Uterus (tissue), 2 donors: ENCODE measurements at regions not wholly inside any gene's neighbourhood (a gene's known extent, or its start where the extent isn't known, plus 50 kb on each side); places are given as distances from the start of the nearest gene placed in this dataset.

Source experiments
- CTCF ChIP-seq, 4 experiments: fragments of 200-600 bp in 2 of 4; fragments of 450-650 bp in 2 of 4; sonication (generic) in 2 of 4; IDR thresholded peaks; one replicate each; pipeline ENCODE4 v1.5.1; 2016 to 2019; ENCODE audit warnings: antibody characterized with exemption in 4 of 4, mild to moderate bottlenecking in 2 of 4, moderate library complexity in 1 of 4
- POLR2A ChIP-seq, 2 donors: fragments of 450-650 bp; IDR thresholded peaks; one replicate each; pipeline ENCODE4 v1.6.1; 2016; ENCODE audit warnings: antibody characterized with exemption in 2 of 2, mild to moderate bottlenecking in 1 of 2, moderate library complexity in 1 of 2

- TF ChIP-seq POLR2A (IDR thresholded peaks at IDR 0.05) (no peak), CTCF (IDR thresholded peaks at IDR 0.05) (no peak)
Observed at GRCh38 chr13:31031482-31031881, 99.0 kb downstream of the TEX26 start.
